Endothelial cell of umbilical vein (primary cell): ENCODE measurements at regions not wholly inside any gene's neighbourhood (a gene's known extent, or its start where the extent isn't known, plus 50 kb on each side); places are given as distances from the start of the nearest gene placed in this dataset.

ENCODE experiments used
- BruUV-seq: library from RNA; stranded (reverse); fragments of 400-500 nt; replicated peaks from 2 replicates; lab custom pipeline; 2021; lab: Mats Ljungman, UMichigan
- CTCF ChIA-PET: fragments of 300-600, 350-600 bp; sonication (Branson Sonifier 250); formaldehyde crosslinking; loops from one replicate; lab custom pipeline; 2021; ENCODE audit warnings: antibody characterized with exemption, inconsistent platforms; lab: Charles Lee
- POLR2A ChIA-PET: fragments of 300-600, 350-600 bp; sonication (Branson Sonifier 250); formaldehyde crosslinking; loops from one replicate; lab custom pipeline; 2021; ENCODE audit warnings: antibody characterized with exemption, inconsistent platforms; lab: Charles Lee
- DNase-seq: peaks from one replicate; pipeline ENCODE4 v3.0.0-alpha.2; 2011; ENCODE audit warnings: low read depth, low spot score
- FAIRE-seq: peaks from 2 replicates; lab custom pipeline; 2011; peaks lifted over from hg19 to GRCh38; lab: Jason Lieb, UNC
- H2AFZ ChIP-seq: 2 replicates; pipeline ENCODE4 v1.6.0; 2012; ENCODE audit warnings: low read depth, low read length, control low read depth, inconsistent platforms
- H3K27ac ChIP-seq: 2 replicates; pipeline ENCODE4 v1.5.1; 2011; ENCODE audit warnings: low read depth, mild to moderate bottlenecking, control low read depth, low read length, moderate library complexity; ENCODE audit not compliant: insufficient read depth
- H3K27me3 ChIP-seq, 2 experiments: 2 replicates each; pipeline versions ENCODE4 v1.6.0 to v1.6.1; 2011; ENCODE audit warnings: low read length in 2 of 2, mixed read lengths in 1 of 2; ENCODE audit not compliant: control insufficient read depth in 2 of 2, insufficient read depth in 2 of 2
- H3K36me3 ChIP-seq, 2 experiments: 2 replicates in 1 of 2; 3 replicates in 1 of 2; pipeline ENCODE4 v1.5.1; 2011; ENCODE audit warnings: low read length in 2 of 2, mild to moderate bottlenecking in 1 of 2, moderate library complexity in 1 of 2; ENCODE audit not compliant: control insufficient read depth in 2 of 2, insufficient read depth in 2 of 2; ENCODE audit errors: extremely low read depth in 1 of 2
- H3K4me1 ChIP-seq: 3 replicates; pipeline ENCODE4 v1.5.1; 2011; ENCODE audit warnings: mild to moderate bottlenecking, low read length; ENCODE audit not compliant: control insufficient read depth, insufficient read depth; ENCODE audit errors: extremely low read depth
- H3K4me2 ChIP-seq: 2 replicates; pipeline ENCODE4 v1.6.1; 2011; ENCODE audit warnings: low read length, control low read depth, mixed read lengths; ENCODE audit not compliant: insufficient read depth
- H3K4me3 ChIP-seq, 3 experiments: fragments of 200-600 bp in 1 of 3; sonication (generic), shearing (Covaris generic) in 1 of 3; replicated peaks in 1 of 3; 2 replicates each; pipeline ENCODE4 v1.5.1; 2011 to 2016; ENCODE audit warnings: control low read depth in 3 of 3, low read length in 3 of 3, mild to moderate bottlenecking in 2 of 3, inconsistent platforms in 1 of 3, low read depth in 1 of 3, moderate library complexity in 1 of 3; ENCODE audit not compliant: insufficient read depth in 1 of 3
- H3K79me2 ChIP-seq: 2 replicates; pipeline ENCODE4 v1.6.0; 2012; ENCODE audit warnings: low read length, inconsistent platforms; ENCODE audit not compliant: control insufficient read depth, insufficient read depth
- H3K9ac ChIP-seq: replicated peaks from 2 replicates; pipeline ENCODE3; 2011; ENCODE audit warnings: low read length, control low read depth; ENCODE audit not compliant: insufficient read depth; ENCODE audit errors: extremely low read depth
- H3K9me1 ChIP-seq: replicated peaks from 3 replicates; pipeline ENCODE4 v1.6.0; 2011; ENCODE audit warnings: mild to moderate bottlenecking, low read length; ENCODE audit not compliant: control insufficient read depth, insufficient read depth; ENCODE audit errors: extremely low read depth
- H3K9me3 ChIP-seq: replicated peaks from 2 replicates; pipeline ENCODE4 v1.5.1; 2012; ENCODE audit warnings: low read length, inconsistent platforms; ENCODE audit not compliant: control insufficient read depth, insufficient read depth
- H4K20me1 ChIP-seq: replicated peaks from 2 replicates; pipeline ENCODE3; 2011; ENCODE audit warnings: mild to moderate bottlenecking, low read length; ENCODE audit not compliant: control insufficient read depth, insufficient read depth; ENCODE audit errors: extremely low read depth
- CTCF ChIP-seq, 2 donors: IDR thresholded peaks; 1 replicate in 1 of 2; 2 replicates in 1 of 2; pipeline ENCODE4 v1.5.1; 2011; ENCODE audit warnings: low read length in 2 of 2, mild to moderate bottlenecking in 2 of 2, moderate library complexity in 2 of 2, control low read depth in 1 of 2, inconsistent platforms in 1 of 2, low read depth in 1 of 2; ENCODE audit not compliant: insufficient read depth in 1 of 2; ENCODE audit errors: extremely low read depth in 1 of 2
- EZH2 ChIP-seq: IDR thresholded peaks from 2 replicates; pipeline ENCODE4 v1.6.1; 2012; ENCODE audit warnings: borderline replicate concordance, low read depth, mild to moderate bottlenecking, moderate library complexity, low read length, inconsistent platforms; ENCODE audit not compliant: severe bottlenecking
- FOS ChIP-seq: IDR thresholded peaks from 2 replicates; pipeline ENCODE4 v1.6.1; 2011; ENCODE audit warnings: mild to moderate bottlenecking, low read length, moderate library complexity, borderline replicate concordance; ENCODE audit not compliant: insufficient read depth
- GATA2 ChIP-seq: IDR thresholded peaks from 2 replicates; pipeline ENCODE4 v1.7.0; 2011; ENCODE audit warnings: low read depth, mild to moderate bottlenecking, moderate library complexity, mixed read lengths, low read length; ENCODE audit not compliant: insufficient read length, insufficient read depth
- JUN ChIP-seq: IDR thresholded peaks from 2 replicates; pipeline ENCODE4 v1.6.1; 2011; ENCODE audit warnings: borderline replicate concordance, low read depth; ENCODE audit not compliant: insufficient read length, insufficient read depth
- MAX ChIP-seq: IDR thresholded peaks from 2 replicates; pipeline ENCODE4 v1.6.1; 2011; ENCODE audit not compliant: insufficient read depth, insufficient read length
- MYC ChIP-seq: IDR thresholded peaks from one replicate; pipeline ENCODE4 v1.6.1; 2011; ENCODE audit warnings: mild to moderate bottlenecking, low read depth, low read length
- POLR2A ChIP-seq: IDR thresholded peaks from 2 replicates; pipeline ENCODE4 v1.6.1; 2012; ENCODE audit warnings: low read depth, mild to moderate bottlenecking, control low read depth, low read length
- POLR2AphosphoS5 ChIP-seq: IDR thresholded peaks from 2 replicates; pipeline ENCODE4 v1.6.1; 2012; ENCODE audit warnings: low read depth, mild to moderate bottlenecking, control low read depth, low read length, moderate library complexity; ENCODE audit not compliant: insufficient read depth
- dilution Hi-C: fragments of 300-500 bp; cut with MboI; formaldehyde crosslinking; loops from one replicate; pipeline ENCODE4 v1.15.0; 2019; ENCODE audit warnings: low sequenced_read_pairs; ENCODE audit not compliant: extremely low pct_ligation_motif_present
- intact Hi-C: fragments of 100-400 bp; cut with micrococcal nuclease; formaldehyde crosslinking; loops from one replicate; pipeline ENCODE4 v1.10.0; 2022

DNA sequence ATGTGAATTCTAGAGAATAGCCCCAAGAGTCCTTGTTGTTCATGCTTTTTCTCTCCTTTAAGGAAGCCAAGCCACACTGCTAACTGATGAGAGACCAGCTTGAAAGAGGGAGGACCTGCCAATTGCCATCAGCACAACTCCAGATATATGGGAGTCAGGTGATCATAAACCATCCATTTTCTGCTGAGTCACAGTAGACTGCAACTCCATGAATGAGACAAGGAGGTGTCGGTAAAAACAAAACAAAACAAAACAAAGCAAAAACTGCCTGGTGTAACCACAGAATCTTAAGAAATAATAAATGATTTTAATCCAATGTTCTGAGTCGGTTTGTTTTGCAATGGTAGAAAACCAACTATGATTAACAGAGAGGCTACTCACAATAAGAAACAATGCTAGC, 837.3 kb downstream of the PCDH7 start:
- H3K9me1 ChIP-seq, result no peaks in the 10 kb centered on the region
- no peak for TF ChIP-seq CTCF (IDR thresholded peaks at IDR 0.05; ENCODE audit: extremely low read depth in 1 of 2, insufficient read depth in 1 of 2, low read depth in 1 of 2, low read length in 2 of 2)
- dilution Hi-C loops, result no loop called here
- H3K36me3 ChIP-seq, result no peaks in the 10 kb centered on the region
- no peaks in the 10 kb centered on the region for H3K27me3 ChIP-seq
- intact Hi-C loops, result no loop called here
- H2AFZ ChIP-seq, result peak overlapping the region; percentile 73
- H3K4me1 ChIP-seq, result peaks cover 2% of the 10 kb centered on the region
- POLR2A ChIA-PET, result no interaction called here
- H3K4me2 ChIP-seq, result no peak overlapping the region
- H4K20me1 ChIP-seq, result no peaks in the 10 kb centered on the region
- no peak overlapping the region for H3K9ac ChIP-seq
- no peaks in the 10 kb centered on the region for H3K79me2 ChIP-seq
- no peak for DNase-seq
- no peaks in the 10 kb centered on the region for H3K9me3 ChIP-seq
- CTCF ChIA-PET, result no interaction called here
- no TSS peak for BruUV-seq
- H3K4me3 ChIP-seq, result no peak overlapping the region
- H3K27ac ChIP-seq, result no peak overlapping the region
- FAIRE-seq, result no peak

DNA sequence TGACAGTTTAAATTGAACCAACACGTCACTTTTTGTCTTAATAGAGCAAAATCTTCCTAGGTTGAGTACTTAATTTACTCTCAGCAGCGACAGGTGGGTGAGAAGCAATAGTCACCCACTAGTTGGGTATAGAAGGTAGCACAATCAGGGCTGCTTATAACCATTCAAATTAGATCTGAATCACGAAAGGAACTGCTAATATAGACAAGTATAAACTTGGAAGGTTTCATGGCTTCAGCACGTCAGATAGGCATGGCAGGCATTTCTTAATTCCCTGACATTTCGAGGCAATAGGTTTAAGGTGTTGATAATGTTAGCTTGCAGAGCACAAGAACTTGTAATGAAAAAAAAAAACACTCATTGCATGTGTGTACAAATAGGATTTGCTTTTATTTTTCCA, 853.4 kb downstream of the PCDH7 start:
- H3K9me1 ChIP-seq, result no peaks in the 10 kb centered on the region
- dilution Hi-C loops (no loop called here), intact Hi-C loops (no loop called here)
- no peak overlapping the region for H3K4me3 ChIP-seq
- H3K27ac ChIP-seq, result no peak overlapping the region
- no peak for FAIRE-seq
- BruUV-seq, result no TSS peak
- H4K20me1 ChIP-seq, result no peaks in the 10 kb centered on the region
- no peak overlapping the region for H3K9ac ChIP-seq
- H3K4me1 ChIP-seq, result no peaks in the 10 kb centered on the region
- H3K9me3 ChIP-seq, result no peaks in the 10 kb centered on the region
- ChIA-PET CTCF (no interaction called here), POLR2A (no interaction called here)
- no peaks in the 10 kb centered on the region for H3K36me3 ChIP-seq
- no peak for DNase-seq
- H3K79me2 ChIP-seq, result no peaks in the 10 kb centered on the region
- H3K4me2 ChIP-seq, result no peak overlapping the region
- no peak overlapping the region for H2AFZ ChIP-seq
- no peak for TF ChIP-seq JUN
- no peak for TF ChIP-seq EZH2
- no peak for TF ChIP-seq POLR2A
- TF ChIP-seq CTCF (IDR thresholded peaks at IDR 0.05; ENCODE audit: extremely low read depth in 1 of 2, insufficient read depth in 1 of 2, low read depth in 1 of 2, low read length in 2 of 2), result no peak
- no peak for TF ChIP-seq MAX
- no peak for TF ChIP-seq POLR2AphosphoS5
- TF ChIP-seq FOS, result no peak
- no peak for TF ChIP-seq GATA2
- TF ChIP-seq MYC, result no peak
- no peaks in the 10 kb centered on the region for H3K27me3 ChIP-seq
